HL-60 (cell line): ENCODE measurements at regions not wholly inside any gene's neighbourhood (a gene's known extent, or its start where the extent isn't known, plus 50 kb on each side); places are given as distances from the start of the nearest gene placed in this dataset.

Experiments used
- CTCF ChIP-seq: IDR thresholded peaks from one replicate; pipeline ENCODE4 v1.5.1; 2011; ENCODE audit warnings: low read length, control low read depth, inconsistent platforms; ENCODE audit not compliant: insufficient read depth
- GABPA ChIP-seq: IDR thresholded peaks from 2 replicates; pipeline ENCODE4 v1.6.1; 2012; ENCODE audit warnings: low read depth
- POLR2AphosphoS5 ChIP-seq: IDR thresholded peaks from 2 replicates; pipeline ENCODE4 v1.6.1; 2012; ENCODE audit warnings: low read depth
- TF ChIP-seq, protein P1 (sequence below): IDR thresholded peaks from 2 replicates; pipeline ENCODE4 v1.6.1; 2012; ENCODE audit warnings: low read depth; ENCODE audit not compliant: insufficient replicate concordance

- no peak for TF ChIP-seq CTCF
- TF ChIP-seq POLR2AphosphoS5, result no peak
- TF ChIP-seq, protein P1, sequence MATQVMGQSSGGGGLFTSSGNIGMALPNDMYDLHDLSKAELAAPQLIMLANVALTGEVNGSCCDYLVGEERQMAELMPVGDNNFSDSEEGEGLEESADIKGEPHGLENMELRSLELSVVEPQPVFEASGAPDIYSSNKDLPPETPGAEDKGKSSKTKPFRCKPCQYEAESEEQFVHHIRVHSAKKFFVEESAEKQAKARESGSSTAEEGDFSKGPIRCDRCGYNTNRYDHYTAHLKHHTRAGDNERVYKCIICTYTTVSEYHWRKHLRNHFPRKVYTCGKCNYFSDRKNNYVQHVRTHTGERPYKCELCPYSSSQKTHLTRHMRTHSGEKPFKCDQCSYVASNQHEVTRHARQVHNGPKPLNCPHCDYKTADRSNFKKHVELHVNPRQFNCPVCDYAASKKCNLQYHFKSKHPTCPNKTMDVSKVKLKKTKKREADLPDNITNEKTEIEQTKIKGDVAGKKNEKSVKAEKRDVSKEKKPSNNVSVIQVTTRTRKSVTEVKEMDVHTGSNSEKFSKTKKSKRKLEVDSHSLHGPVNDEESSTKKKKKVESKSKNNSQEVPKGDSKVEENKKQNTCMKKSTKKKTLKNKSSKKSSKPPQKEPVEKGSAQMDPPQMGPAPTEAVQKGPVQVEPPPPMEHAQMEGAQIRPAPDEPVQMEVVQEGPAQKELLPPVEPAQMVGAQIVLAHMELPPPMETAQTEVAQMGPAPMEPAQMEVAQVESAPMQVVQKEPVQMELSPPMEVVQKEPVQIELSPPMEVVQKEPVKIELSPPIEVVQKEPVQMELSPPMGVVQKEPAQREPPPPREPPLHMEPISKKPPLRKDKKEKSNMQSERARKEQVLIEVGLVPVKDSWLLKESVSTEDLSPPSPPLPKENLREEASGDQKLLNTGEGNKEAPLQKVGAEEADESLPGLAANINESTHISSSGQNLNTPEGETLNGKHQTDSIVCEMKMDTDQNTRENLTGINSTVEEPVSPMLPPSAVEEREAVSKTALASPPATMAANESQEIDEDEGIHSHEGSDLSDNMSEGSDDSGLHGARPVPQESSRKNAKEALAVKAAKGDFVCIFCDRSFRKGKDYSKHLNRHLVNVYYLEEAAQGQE, result no peak
- no peak for TF ChIP-seq GABPA
Observed at GRCh38 chr2:12577567-12578253, 139.0 kb upstream of the TRIB2 start.
